ENCODE measurements at regions not wholly inside any gene's neighbourhood (a gene's known extent, or its start where the extent isn't known, plus 50 kb on each side); places are given as distances from the start of the nearest gene placed in this dataset.

- Histone ChIP-seq H3K36me3 (ENCODE audit: control insufficient read depth in 2 of 2, extremely low read depth in 1 of 2, insufficient read depth in 2 of 2, low read length in 2 of 2) (no peaks in the 10 kb centered on the region), H3K4me2 (ENCODE audit: control insufficient read depth, extremely low read depth, insufficient read depth, low read depth, low read length) (no peak overlapping the region), H3K27ac (ENCODE audit: control insufficient read depth, insufficient read depth, low read length) (no peak overlapping the region), H3K9me3 (ENCODE audit: control insufficient read depth, low read depth, low read length) (no peaks in the 10 kb centered on the region), H2AFZ (ENCODE audit: control insufficient read depth, low read length) (no peak overlapping the region), H3K4me3 (ENCODE audit: control insufficient read depth in 2 of 3, extremely low read depth in 1 of 3, insufficient read depth in 2 of 3, low read depth in 1 of 3, low read length in 3 of 3) (no peak overlapping the region), H3K79me2 (ENCODE audit: control insufficient read depth, insufficient read depth, low read length) (no peaks in the 10 kb centered on the region), H3K27me3 (ENCODE audit: control insufficient read depth, extremely low read depth, insufficient read depth, low read length) (no peaks in the 10 kb centered on the region), H3K9ac (ENCODE audit: control insufficient read depth, extremely low read depth, insufficient read depth, low read length) (no peak overlapping the region), H3K9me1 (ENCODE audit: control insufficient read depth, extremely low read depth, insufficient read depth, low read length) (no peaks in the 10 kb centered on the region), H4K20me1 (ENCODE audit: control insufficient read depth, extremely low read depth, insufficient read depth, low read length) (no peaks in the 10 kb centered on the region), H3K4me1 (ENCODE audit: control insufficient read depth, extremely low read depth, insufficient read depth, low read length) (no peaks in the 10 kb centered on the region)
- peak; percentile 57 for DNase-seq (ENCODE audit: low read depth, low spot score)
- TF ChIP-seq EZH2 (IDR thresholded peaks at IDR 0.05; ENCODE audit: low read length) (no peak), CTCF (optimal IDR thresholded peaks at IDR 0.05 in 1 of 3, IDR thresholded peaks at IDR 0.05 in 1 of 3, conservative IDR thresholded peaks at IDR 0.05 in 1 of 3; ENCODE audit: extremely low read depth in 1 of 3, insufficient read depth in 2 of 3, low read length in 3 of 3) (peak; percentile 57 to 94 (median 74))
- peak; percentile 77 for FAIRE-seq
- dilution Hi-C loops (cut with MboI; ENCODE audit: extremely low pct_ligation_motif_present, low sequenced_read_pairs) = no loop called here
These were observed 616.4 kb upstream of the NUDT12 start for GRCh38 chr5:104178829-104179456.

GRCh38 chr5:104178066-104178465 lies 615.5 kb upstream of the NUDT12 start:
- no peaks in the 10 kb centered on the region for H3K4me1 ChIP-seq (ENCODE audit: control insufficient read depth, extremely low read depth, insufficient read depth, low read length)
- no peak overlapping the region for H3K27ac ChIP-seq (ENCODE audit: control insufficient read depth, insufficient read depth, low read length)
- H3K9ac ChIP-seq (ENCODE audit: control insufficient read depth, extremely low read depth, insufficient read depth, low read length) = no peak overlapping the region
- H4K20me1 ChIP-seq (ENCODE audit: control insufficient read depth, extremely low read depth, insufficient read depth, low read length) = no peaks in the 10 kb centered on the region
- DNase-seq (ENCODE audit: low read depth, low spot score) = no peak
- TF ChIP-seq EZH2 (IDR thresholded peaks at IDR 0.05; ENCODE audit: low read length) (no peak), CTCF (optimal IDR thresholded peaks at IDR 0.05 in 1 of 3, IDR thresholded peaks at IDR 0.05 in 1 of 3, conservative IDR thresholded peaks at IDR 0.05 in 1 of 3; ENCODE audit: extremely low read depth in 1 of 3, insufficient read depth in 2 of 3, low read length in 3 of 3) (no peak)
- H3K27me3 ChIP-seq (ENCODE audit: control insufficient read depth, extremely low read depth, insufficient read depth, low read length) = no peaks in the 10 kb centered on the region
- dilution Hi-C loops (cut with MboI; ENCODE audit: extremely low pct_ligation_motif_present, low sequenced_read_pairs) = no loop called here
- no peak overlapping the region for H3K4me3 ChIP-seq (ENCODE audit: control insufficient read depth in 2 of 3, extremely low read depth in 1 of 3, insufficient read depth in 2 of 3, low read depth in 1 of 3, low read length in 3 of 3)
- H3K79me2 ChIP-seq (ENCODE audit: control insufficient read depth, insufficient read depth, low read length) = no peaks in the 10 kb centered on the region
- no peaks in the 10 kb centered on the region for H3K36me3 ChIP-seq (ENCODE audit: control insufficient read depth in 2 of 2, extremely low read depth in 1 of 2, insufficient read depth in 2 of 2, low read length in 2 of 2)
- no peaks in the 10 kb centered on the region for H3K9me1 ChIP-seq (ENCODE audit: control insufficient read depth, extremely low read depth, insufficient read depth, low read length)
- no peak overlapping the region for H2AFZ ChIP-seq (ENCODE audit: control insufficient read depth, low read length)
- no peaks in the 10 kb centered on the region for H3K9me3 ChIP-seq (ENCODE audit: control insufficient read depth, low read depth, low read length)
- H3K4me2 ChIP-seq (ENCODE audit: control insufficient read depth, extremely low read depth, insufficient read depth, low read depth, low read length) = no peak overlapping the region
- no peak for FAIRE-seq
